Retinal pigment epithelial cell (primary cell): ENCODE measurements at regions not wholly inside any gene's neighbourhood (a gene's known extent, or its start where the extent isn't known, plus 50 kb on each side); places are given as distances from the start of the nearest gene placed in this dataset.

Source experiments
- DNase-seq: peaks from one replicate; pipeline ENCODE4 v3.0.0-alpha.2; 2010; ENCODE audit warnings: low read depth
- H3K4me3 ChIP-seq: 2 replicates; pipeline ENCODE4 v1.5.1; 2011; ENCODE audit warnings: mild to moderate bottlenecking, low read length, control low read depth, moderate library complexity
- TF ChIP-seq, protein P1 (sequence below): conservative IDR thresholded peaks from 2 replicates; pipeline ENCODE4 v1.5.1; 2011; ENCODE audit warnings: low read depth, low read length, control low read depth, inconsistent platforms

DNA sequence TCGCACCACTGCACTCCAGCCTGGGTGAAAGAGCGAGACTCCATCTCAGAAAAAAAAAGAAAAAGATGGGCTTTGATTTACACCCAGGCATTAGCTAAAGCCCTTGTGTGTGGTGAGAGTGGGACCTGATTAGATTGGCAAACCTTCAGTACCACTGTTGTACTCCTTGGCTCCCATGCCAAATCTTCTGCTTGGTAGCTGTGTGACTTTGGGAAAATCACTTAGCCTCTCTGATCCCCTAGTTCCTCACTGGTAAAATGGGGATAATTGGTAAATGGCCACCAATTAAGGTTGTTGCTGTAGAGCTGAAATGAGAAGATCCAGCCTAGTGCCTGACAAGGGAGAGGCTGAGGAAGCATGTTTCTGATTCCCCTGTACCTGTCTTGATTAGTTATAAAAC is 63.7 kb downstream of the SLC25A47 start:
- TF ChIP-seq, protein P1, sequence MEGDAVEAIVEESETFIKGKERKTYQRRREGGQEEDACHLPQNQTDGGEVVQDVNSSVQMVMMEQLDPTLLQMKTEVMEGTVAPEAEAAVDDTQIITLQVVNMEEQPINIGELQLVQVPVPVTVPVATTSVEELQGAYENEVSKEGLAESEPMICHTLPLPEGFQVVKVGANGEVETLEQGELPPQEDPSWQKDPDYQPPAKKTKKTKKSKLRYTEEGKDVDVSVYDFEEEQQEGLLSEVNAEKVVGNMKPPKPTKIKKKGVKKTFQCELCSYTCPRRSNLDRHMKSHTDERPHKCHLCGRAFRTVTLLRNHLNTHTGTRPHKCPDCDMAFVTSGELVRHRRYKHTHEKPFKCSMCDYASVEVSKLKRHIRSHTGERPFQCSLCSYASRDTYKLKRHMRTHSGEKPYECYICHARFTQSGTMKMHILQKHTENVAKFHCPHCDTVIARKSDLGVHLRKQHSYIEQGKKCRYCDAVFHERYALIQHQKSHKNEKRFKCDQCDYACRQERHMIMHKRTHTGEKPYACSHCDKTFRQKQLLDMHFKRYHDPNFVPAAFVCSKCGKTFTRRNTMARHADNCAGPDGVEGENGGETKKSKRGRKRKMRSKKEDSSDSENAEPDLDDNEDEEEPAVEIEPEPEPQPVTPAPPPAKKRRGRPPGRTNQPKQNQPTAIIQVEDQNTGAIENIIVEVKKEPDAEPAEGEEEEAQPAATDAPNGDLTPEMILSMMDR = no peak
- H3K4me3 ChIP-seq = peak overlapping the region; percentile 5
- DNase-seq = no peak

DNA sequence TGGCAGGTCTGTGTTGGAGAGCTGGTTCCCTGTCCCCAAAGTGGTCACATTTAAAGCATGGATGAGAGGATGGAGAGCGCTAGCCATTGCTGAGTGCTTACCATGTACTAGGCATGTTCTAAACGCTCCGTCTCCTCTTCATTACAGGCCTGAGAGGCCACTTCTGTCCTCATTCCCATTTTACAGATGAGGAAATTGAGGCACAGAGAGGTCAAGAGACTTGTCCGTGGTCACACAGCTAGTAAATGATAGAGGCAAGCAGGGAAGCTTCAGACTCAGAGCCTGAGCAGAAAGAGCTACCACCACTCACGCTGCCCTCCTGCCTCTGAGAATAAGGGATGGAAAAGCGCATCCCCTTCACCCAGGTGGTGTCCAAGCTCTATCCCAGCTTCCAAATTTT is 64.3 kb downstream of the SLC25A47 start:
- TF ChIP-seq, protein P1 = no peak
- DNase-seq = no peak
- H3K4me3 ChIP-seq = no peak overlapping the region

DNA sequence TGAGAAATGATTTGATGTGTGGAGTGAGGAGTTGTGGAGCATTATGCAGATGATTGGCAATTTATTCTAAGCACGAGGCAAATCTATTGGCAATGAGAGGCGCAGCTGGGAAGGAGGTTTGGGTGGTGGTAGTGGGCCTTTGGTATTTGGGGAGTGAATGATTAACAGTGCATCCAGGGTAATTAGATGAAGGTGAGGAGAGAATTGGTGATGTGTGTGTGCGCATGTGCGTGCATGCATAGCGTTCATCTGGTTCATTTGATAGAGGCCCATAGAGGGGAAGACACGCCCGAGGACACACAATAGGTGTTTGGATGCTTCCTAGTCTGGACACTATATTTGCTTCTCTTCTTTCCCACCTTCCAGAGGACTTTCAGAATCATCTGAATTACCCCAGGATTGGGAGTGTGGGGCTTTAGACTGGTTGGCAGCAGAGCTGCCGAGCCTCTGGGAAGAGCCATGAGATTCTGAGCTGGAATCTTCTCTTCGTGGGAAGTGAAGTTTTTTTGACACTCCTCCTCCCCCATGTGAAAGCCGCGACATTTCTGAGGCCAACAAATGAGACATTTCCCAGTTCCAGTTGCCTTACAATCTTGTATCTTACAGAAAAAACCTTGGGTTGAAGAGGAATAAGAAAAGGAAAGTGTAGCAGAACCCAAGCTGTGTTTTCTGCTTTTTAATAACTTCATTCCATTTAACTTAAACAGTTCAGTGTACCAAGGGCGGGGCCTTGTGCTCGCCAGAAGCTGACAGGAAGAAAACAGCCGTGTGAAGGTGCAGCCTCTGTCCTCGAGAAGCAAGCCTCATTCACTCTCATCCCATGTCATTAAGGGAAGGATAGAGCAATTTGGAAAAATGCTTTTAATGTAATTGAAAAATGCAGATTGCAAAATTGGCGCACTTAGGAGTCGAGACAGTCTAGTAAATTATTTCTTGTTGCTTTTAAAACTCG is 65.2 kb downstream of the SLC25A47 start:
- TF ChIP-seq, protein P1 = no peak

DNA sequence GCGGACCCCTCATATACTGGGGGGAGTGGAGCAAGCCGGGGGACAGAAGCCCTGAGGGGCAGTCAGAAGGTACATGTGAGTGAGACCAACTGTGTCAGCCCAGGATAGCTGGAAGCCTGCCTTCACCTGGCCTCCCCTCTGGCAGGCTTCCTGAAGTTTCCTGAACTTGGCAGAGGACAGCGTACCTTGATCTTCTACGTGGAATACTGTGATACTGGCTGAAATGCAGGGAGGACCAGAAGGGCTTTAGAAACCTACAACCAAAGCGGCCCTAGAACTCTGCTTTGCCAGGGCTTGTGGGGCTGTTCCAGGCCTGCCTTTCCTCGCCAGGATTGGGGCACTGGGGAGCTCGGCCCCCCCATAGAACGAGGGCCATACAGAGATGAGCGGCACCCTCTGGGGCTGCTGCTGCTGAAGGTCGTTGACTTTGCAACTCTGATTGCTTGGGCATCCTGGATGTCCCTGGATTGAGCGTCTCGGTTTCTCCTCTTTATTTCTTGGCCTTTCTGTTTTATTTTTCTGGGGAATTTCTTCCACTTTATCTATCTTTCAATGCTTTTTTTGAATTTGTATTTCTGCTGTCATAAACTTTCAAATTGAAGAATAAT is 66.5 kb downstream of the SLC25A47 start:
- TF ChIP-seq, protein P1 = no peak
- H3K4me3 ChIP-seq = no peak overlapping the region
- DNase-seq = no peak

More for the DNA sequence above, 65.2 kb downstream of the SLC25A47 start:
- H3K4me3 ChIP-seq = no peak overlapping the region
- DNase-seq = no peak

DNA sequence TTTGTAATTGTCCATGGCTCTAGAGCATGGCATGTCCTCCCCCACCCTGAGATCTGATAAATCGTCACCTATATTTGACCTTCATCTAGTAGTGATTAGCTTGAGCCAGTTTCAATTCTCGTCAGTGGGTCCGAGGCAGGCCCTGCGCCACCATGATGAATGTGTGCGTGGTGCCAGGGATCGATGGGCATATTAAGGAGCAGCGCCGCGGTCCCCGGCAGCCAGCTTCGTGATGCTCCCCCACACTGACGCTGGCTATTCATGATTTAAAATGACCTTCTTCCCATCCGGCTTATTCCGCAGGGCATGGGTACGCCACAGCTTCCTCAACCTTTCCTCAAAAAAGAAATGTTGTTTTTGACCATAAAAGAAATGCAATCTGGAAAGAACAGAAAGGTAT is 68.0 kb downstream of the SLC25A47 start:
- H3K4me3 ChIP-seq = no peak overlapping the region
- TF ChIP-seq, protein P1 = no peak
- DNase-seq = no peak

DNA sequence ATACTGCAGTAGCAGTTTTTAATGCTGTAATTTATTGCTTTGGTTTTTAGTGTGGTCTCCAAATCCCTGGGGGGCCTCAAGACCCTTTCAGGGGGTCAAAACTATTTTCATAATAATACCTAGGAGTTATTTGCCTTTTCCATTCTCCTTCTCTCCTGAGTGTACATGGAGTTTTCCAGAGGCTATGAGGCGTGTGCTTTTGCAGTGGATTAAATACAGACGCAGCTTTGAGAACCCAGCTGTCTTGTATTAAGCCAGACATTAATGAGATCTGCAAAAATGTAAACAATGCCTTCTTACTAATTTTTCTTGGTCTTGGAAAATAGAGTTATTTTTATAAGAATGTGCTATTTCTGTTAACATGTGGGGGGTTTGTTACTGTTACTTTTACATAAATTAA is 68.6 kb downstream of the SLC25A47 start:
- no peak overlapping the region for H3K4me3 ChIP-seq
- no peak for DNase-seq
- TF ChIP-seq, protein P1 = no peak
